Activated CD8-positive, alpha-beta memory T cell treated with anti-CD3 and anti-CD28 coated beads, Interleukin-2, amount 10 ng/mL, durations not matched to agents 7 days and 5 days (primary cell): ENCODE measurements at regions not wholly inside any gene's neighbourhood (a gene's known extent, or its start where the extent isn't known, plus 50 kb on each side); places are given as distances from the start of the nearest gene placed in this dataset.
"Not testable (repeated sequence)": the region's sequence is repeated elsewhere in the genome, so short reads cannot be mapped to it uniquely, and the experiment has no call there.

Experiments
- ATAC-seq: fragments of 150-1000 bp; cut with Tn5 transposase; one replicate; pipeline ENCODE4 v1.10.0; 2021; ENCODE audit warnings: moderate library complexity
- CTCF ChIA-PET: fragments of 350-600 bp; sonication (Branson Sonifier 250); formaldehyde crosslinking; loops from one replicate; lab custom pipeline; 2021; ENCODE audit warnings: antibody characterized with exemption; lab: Charles Lee
- DNase-seq: peaks from one replicate; pipeline ENCODE4 v3.0.0-alpha.2; 2020
- H3K27ac Mint-ChIP-seq: one replicate; pipeline ENCODE4 v1.8.0; 2021; ENCODE audit warnings: mild to moderate bottlenecking, mixed read lengths
- H3K27me3 Mint-ChIP-seq: one replicate; pipeline ENCODE4 v1.8.0; 2021; ENCODE audit warnings: mixed read lengths
- H3K36me3 Mint-ChIP-seq: one replicate; pipeline ENCODE4 v1.8.0; 2021; ENCODE audit warnings: mild to moderate bottlenecking, mixed read lengths
- H3K4me1 Mint-ChIP-seq: one replicate; pipeline ENCODE4 v1.8.0; 2021; ENCODE audit warnings: mixed read lengths
- H3K4me3 Mint-ChIP-seq: one replicate; pipeline ENCODE4 v1.8.0; 2021; ENCODE audit warnings: mild to moderate bottlenecking, moderate library complexity, mixed read lengths
- H3K9me3 Mint-ChIP-seq: one replicate; pipeline ENCODE4 v1.8.0; 2022; ENCODE audit warnings: low read depth, mixed read lengths

DNA sequence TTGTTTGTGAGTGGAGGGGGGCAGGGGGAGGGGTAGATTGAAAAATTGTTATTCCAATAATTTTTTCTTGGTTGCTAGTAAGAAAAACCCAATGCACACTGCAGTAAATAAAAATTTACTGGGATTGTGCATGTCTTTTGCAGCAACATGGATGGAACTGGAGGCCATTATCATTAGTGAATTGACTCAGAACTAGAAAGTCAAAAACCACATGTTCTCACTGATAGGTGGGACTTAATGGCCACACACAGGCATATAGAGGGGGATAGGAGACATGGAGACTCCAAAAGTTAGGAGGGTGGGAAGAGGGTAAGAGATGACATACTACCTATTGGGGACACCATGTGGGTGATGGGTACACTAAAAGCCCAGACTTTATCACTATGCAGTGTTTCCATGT is 67.2 kb downstream of the BUB3 start:
- Mint-ChIP-seq H3K4me1 (no peaks in the 10 kb centered on the region), H3K27ac (no peak overlapping the region), H3K9me3 (no peaks in the 10 kb centered on the region), H3K27me3 (no peaks in the 10 kb centered on the region), H3K36me3 (peaks cover 11% of the 10 kb centered on the region), H3K4me3 (no peak overlapping the region)
- DNase-seq: no peak
- CTCF ChIA-PET: no interaction called here
- no peak for ATAC-seq

DNA sequence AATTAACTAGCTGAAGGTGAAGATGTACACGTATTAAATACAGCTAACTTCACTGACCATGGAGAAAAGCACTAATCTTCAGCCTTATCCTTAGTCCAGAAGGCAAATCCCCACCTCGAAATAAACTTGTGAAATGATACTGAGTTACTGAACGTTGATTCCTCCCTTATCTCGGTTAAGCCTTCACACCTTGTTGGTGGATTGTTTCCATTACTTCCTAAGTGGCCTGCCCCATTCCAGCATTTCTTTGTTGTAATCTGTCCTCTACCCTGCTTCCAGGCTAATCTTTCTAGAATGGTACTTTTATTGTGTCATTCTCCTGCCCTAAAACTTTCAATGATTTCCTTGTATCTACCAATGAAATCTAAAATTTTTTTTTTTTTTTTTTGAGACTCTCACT is 68.6 kb downstream of the BUB3 start:
- no peak for DNase-seq
- no peaks in the 10 kb centered on the region for H3K27me3 Mint-ChIP-seq
- no peak overlapping the region for H3K27ac Mint-ChIP-seq
- H3K36me3 Mint-ChIP-seq: peaks cover 8% of the 10 kb centered on the region
- CTCF ChIA-PET: no interaction called here
- ATAC-seq: no peak
- no peak overlapping the region for H3K4me3 Mint-ChIP-seq
- H3K9me3 Mint-ChIP-seq: no peaks in the 10 kb centered on the region
- no peaks in the 10 kb centered on the region for H3K4me1 Mint-ChIP-seq

DNA sequence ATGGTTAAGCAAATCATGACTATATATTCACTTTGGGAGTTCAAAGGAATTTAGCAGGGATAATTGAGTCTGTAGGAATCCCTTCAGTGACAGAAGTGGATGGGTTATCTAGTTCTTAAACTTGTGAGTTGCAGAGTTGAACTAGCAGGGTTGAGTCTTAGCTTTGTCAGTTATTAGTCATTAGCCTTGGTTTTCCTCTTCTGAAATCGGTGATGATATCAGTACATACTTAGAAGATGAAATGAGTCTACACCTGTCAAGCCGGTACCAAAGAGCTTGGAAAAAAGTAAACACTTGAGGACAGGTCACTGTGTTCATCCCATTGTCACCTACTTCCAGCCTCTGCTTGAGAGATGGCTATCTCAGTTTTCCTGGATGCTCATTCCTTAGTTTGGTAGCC is 73.5 kb downstream of the BUB3 start:
- Mint-ChIP-seq H3K27ac (no peak overlapping the region), H3K9me3 (peaks cover 4% of the 10 kb centered on the region), H3K27me3 (no peaks in the 10 kb centered on the region), H3K4me1 (no peaks in the 10 kb centered on the region), H3K36me3 (peaks cover 19% of the 10 kb centered on the region), H3K4me3 (no peak overlapping the region)
- ATAC-seq (no peak), DNase-seq (no peak)
- CTCF ChIA-PET: no interaction called here

DNA sequence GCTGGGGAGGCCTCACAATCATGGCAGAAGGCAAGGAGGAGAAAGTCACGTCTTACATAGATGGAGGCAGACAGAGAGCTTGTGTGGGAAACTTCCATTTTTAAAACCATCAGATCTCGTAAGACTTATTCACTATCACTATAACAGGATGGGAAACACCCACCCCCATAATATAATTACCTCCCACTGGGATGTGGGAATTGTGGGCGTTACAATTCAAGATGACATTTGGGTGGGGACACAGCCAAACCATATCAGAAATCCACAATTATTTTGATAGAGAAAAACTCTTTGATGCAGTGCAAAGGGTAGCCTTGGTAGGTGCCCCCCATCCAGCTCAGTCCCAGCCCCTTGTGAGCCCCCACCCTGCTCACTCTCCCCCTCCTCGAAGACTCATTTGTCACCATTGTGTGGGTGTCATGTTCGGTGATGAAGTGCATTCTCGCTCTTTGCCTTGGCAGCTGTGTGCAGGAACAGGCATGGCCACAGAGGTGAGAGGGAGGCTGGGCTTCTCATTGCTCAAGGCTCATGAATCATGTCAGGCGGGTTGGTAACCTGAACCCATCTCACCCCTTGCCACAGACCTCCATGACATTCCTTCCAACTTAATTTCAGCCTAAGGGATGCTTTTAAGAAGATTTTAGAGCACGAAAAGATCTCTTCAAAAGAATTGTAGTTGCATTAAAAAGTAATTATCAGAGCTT is 75.9 kb downstream of the BUB3 start:
- CTCF ChIA-PET: no interaction called here
- Mint-ChIP-seq H3K36me3 (peaks cover 26% of the 10 kb centered on the region), H3K27ac (no peak overlapping the region), H3K27me3 (no peaks in the 10 kb centered on the region), H3K4me1 (no peaks in the 10 kb centered on the region), H3K4me3 (no peak overlapping the region), H3K9me3 (peaks cover 10% of the 10 kb centered on the region)
- no peak for ATAC-seq
- DNase-seq: no peak

DNA sequence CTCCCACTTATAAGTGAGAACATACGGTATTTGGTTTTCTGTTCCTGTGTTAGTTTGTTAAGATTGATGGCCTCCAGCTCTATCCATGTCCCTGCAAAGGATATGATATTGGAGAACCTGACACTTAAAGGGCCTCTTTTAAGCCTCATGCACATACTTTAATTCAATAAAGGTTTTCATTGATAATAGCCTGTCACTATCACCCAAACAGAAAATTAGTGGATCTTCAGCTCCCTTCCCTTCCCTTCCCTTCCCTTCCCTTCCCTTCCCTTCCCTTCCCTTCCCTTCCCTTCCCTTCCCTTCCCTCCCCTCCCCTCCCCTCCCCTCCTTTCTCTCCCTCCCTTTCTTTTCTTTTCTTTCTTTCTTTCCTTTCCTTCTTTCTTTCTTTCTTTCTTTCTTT is 78.7 kb downstream of the BUB3 start:
- ATAC-seq, CTCF ChIA-PET, H3K27me3 Mint-ChIP-seq, H3K27ac Mint-ChIP-seq, H3K4me1 Mint-ChIP-seq, DNase-seq, H3K4me3 Mint-ChIP-seq: not testable (repeated sequence)
- Mint-ChIP-seq H3K9me3 (peaks cover 14% of the 10 kb centered on the region), H3K36me3 (peaks cover 34% of the 10 kb centered on the region)

DNA sequence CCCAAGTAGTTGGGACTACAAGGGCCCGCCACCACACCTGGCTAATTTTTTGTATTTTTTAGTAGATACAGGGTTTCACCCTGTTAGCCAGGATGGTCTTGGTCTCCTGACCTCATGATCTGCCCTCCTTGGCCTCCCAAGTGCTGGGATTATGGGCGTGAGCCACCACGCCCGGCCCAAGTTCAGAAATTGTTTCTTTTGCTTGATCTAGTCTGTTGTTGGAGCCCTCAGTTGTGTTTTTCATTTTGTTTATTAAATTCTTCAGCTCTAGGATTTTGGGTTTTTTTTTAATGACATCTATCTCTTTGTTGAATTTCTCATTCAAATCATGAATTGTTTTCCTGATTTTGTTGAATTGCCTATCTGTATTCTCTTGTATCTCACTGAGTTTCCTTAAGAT is 80.8 kb downstream of the BUB3 start:
- H3K27ac Mint-ChIP-seq, CTCF ChIA-PET: not testable (repeated sequence)
- H3K36me3 Mint-ChIP-seq: peaks cover 30% of the 10 kb centered on the region

DNA sequence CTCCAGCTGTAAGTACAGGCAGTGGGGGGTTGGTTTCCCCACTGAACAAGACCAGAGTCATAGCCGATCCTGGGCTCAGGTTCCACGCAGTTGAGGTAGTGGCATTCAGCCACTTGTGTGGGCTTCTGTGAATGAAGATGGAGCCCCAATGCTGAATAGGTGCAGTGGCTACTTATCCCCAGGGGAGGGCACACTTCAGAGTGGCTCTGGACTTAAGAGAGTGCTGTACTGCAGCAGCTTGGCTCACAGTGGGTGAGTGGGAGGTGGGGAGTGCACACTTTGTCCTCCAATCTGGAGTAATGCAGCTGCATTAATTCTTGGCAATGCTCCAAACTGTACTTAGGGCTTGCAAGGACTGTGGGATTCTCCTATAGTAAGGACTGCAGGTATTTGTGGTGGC is 81.9 kb downstream of the BUB3 start:
- Mint-ChIP-seq H3K4me3 (no peak overlapping the region), H3K9me3 (peaks cover 11% of the 10 kb centered on the region), H3K4me1 (peaks cover 4% of the 10 kb centered on the region), H3K27ac (no peak overlapping the region), H3K36me3 (peaks cover 23% of the 10 kb centered on the region), H3K27me3 (no peaks in the 10 kb centered on the region)
- ATAC-seq: no peak
- CTCF ChIA-PET: no interaction called here
- no peak for DNase-seq

More for the DNA sequence above, 80.8 kb downstream of the BUB3 start:
- not testable (repeated sequence) for H3K4me3 Mint-ChIP-seq, DNase-seq, ATAC-seq, H3K4me1 Mint-ChIP-seq, H3K27me3 Mint-ChIP-seq
- peaks cover 14% of the 10 kb centered on the region for H3K9me3 Mint-ChIP-seq

GRCh38 chr10:123240250-123240649 is 86.0 kb downstream of the BUB3 start:
- H3K4me1 Mint-ChIP-seq: peaks cover 20% of the 10 kb centered on the region
- H3K27ac Mint-ChIP-seq: no peak overlapping the region
- H3K36me3 Mint-ChIP-seq: peaks cover 9% of the 10 kb centered on the region
- CTCF ChIA-PET: no interaction called here
- DNase-seq (no peak), ATAC-seq (no peak)
- H3K9me3 Mint-ChIP-seq: peaks cover 2% of the 10 kb centered on the region
- H3K4me3 Mint-ChIP-seq: no peak overlapping the region
- no peaks in the 10 kb centered on the region for H3K27me3 Mint-ChIP-seq

DNA sequence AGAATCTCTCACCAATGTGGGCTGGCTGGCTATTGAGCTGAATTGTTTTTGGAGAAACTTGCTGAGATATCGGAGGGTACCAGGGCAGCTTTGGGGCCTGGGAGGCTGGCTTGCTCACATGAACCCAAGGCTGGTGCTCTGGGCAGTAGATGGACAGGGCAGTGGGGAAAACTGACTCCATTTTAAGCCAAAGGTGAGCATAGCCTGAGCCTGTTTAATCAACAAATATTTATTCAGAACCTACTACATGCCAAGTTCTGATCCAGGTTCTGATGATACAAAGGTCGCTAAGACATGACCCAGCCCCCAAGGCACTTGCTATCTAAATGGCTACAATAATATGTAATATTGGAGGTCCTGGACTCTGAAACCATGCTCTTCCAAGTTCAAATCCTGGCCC is 86.6 kb downstream of the BUB3 start:
- DNase-seq (no peak), ATAC-seq (no peak)
- H3K9me3 Mint-ChIP-seq: no peaks in the 10 kb centered on the region
- CTCF ChIA-PET: interaction anchor here (0.9 to 1.1 kb wide), 2 partner anchors 91 to 101 kb away, joined by 3 read pairs; no protein-coding TSS in a partner anchor
- no peak overlapping the region for H3K27ac Mint-ChIP-seq
- no peak overlapping the region for H3K4me3 Mint-ChIP-seq
- no peaks in the 10 kb centered on the region for H3K27me3 Mint-ChIP-seq
- peaks cover 5% of the 10 kb centered on the region for H3K36me3 Mint-ChIP-seq
- H3K4me1 Mint-ChIP-seq: peaks cover 20% of the 10 kb centered on the region

- Mint-ChIP-seq H3K9me3 (no peaks in the 10 kb centered on the region), H3K27me3 (no peaks in the 10 kb centered on the region), H3K27ac (peak overlapping the region; percentile 85), H3K36me3 (peaks cover 5% of the 10 kb centered on the region), H3K4me3 (no peak overlapping the region), H3K4me1 (peaks cover 20% of the 10 kb centered on the region)
- ATAC-seq (peak; percentile 77), DNase-seq (peak; percentile 54)
- CTCF ChIA-PET: interaction anchor here (0.6 to 1.2 kb wide), 4 partner anchors 15 to 102 kb away, joined by 3 read pairs; partner anchors contain the start of gene BUB3
These were observed 87.4 kb downstream of the BUB3 start for GRCh38 chr10:123241391-123242141.

DNA sequence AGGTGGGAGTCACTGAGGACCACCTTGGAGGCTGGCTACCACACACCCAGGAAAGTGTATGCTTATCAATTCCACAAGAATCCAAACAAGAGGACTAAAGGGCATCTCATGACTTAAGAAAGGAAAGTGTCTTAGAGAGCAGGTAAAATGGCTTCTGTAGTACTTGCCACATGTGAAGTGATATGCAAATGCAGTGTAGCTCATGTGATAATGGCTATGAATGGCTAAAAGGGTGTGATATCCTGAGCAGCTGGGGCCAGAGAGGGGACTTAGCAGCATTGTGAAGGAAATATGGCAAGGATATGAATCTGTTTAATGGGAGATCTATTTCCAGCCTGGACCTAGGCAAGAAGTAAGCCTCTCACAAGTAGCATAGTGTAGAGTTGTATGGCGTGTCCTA is 90.5 kb downstream of the BUB3 start:
- H3K36me3 Mint-ChIP-seq: peaks cover 3% of the 10 kb centered on the region
- no peak overlapping the region for H3K4me3 Mint-ChIP-seq
- no peaks in the 10 kb centered on the region for H3K9me3 Mint-ChIP-seq
- no peaks in the 10 kb centered on the region for H3K27me3 Mint-ChIP-seq
- H3K4me1 Mint-ChIP-seq: peaks cover 20% of the 10 kb centered on the region
- no peak overlapping the region for H3K27ac Mint-ChIP-seq
- ATAC-seq (no peak), DNase-seq (no peak)
- CTCF ChIA-PET: no interaction called here

DNA sequence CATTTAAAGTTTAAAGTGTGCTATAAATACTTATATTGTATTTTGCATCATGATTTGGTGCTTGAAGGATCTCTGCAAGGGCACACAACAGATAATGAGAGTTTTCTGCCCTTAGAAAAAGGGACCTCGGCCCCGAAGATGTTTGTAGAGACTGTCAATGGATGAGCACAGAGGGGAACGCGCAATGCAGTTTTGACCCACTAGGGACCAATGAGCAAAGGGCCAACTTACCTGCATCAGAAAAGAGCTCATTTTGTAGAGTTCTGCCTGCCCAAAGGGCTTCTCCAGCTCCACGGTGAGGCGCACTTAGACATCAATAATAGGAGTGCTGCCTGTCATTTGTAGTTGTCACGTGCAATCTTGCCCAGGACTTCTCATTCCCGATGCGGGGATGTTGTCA is 91.1 kb downstream of the BUB3 start:
- Mint-ChIP-seq H3K27ac (no peak overlapping the region), H3K4me1 (peaks cover 20% of the 10 kb centered on the region), H3K9me3 (no peaks in the 10 kb centered on the region), H3K27me3 (no peaks in the 10 kb centered on the region), H3K36me3 (peaks cover 3% of the 10 kb centered on the region), H3K4me3 (no peak overlapping the region)
- ATAC-seq (no peak), DNase-seq (no peak)
- CTCF ChIA-PET: interaction anchor here (0.8 to 1.0 kb wide), 2 partner anchors 42 to 70 kb away, joined by 3 read pairs; no protein-coding TSS in a partner anchor

DNA sequence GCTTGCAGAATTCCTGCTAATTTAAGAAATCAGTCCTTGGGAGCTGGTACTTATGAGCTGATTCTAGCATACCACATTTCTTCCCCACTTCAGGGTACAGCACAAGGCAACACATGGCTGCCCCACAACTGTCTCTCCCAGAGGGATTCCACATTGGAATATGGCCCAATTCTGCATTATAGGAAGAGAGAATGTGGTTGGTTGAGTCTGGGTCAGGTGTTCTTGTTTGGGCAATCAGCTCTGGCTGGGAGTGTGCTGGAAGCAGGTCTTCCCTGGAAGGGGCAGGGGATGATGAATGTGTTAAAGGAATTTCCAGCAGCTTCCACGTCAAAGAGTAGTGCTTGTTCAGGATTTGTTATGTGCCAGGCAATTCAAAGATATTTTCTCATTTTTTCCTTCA is 95.7 kb downstream of the BUB3 start:
- no peak for ATAC-seq

DNA sequence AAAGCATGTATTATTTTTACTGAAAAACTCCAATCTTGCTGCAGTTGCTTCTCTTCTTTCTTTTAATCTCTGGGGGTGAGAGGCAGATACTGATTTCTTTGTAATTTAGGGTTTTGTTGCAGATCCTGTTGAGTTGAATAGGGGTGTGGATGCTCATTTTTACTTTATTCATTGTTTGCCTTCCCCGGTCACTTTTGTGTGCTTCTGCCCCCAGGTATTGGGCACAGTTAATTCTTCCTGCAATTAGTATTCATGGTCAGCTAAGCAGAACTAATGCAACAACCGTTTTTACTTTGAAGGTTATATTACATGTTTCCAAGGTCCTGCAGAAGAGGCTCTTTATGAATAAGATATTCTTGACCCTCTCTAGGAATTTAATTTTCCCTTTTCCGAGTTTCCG is 96.4 kb downstream of the BUB3 start:
- Mint-ChIP-seq H3K27ac (no peak overlapping the region), H3K27me3 (no peaks in the 10 kb centered on the region), H3K4me3 (no peak overlapping the region), H3K4me1 (no peaks in the 10 kb centered on the region), H3K36me3 (no peaks in the 10 kb centered on the region), H3K9me3 (no peaks in the 10 kb centered on the region)
- CTCF ChIA-PET: no interaction called here
- no peak for DNase-seq
- ATAC-seq: no peak

More for the DNA sequence above, 95.7 kb downstream of the BUB3 start:
- Mint-ChIP-seq H3K27me3 (no peaks in the 10 kb centered on the region), H3K36me3 (no peaks in the 10 kb centered on the region), H3K4me3 (no peak overlapping the region), H3K27ac (no peak overlapping the region), H3K4me1 (no peaks in the 10 kb centered on the region), H3K9me3 (no peaks in the 10 kb centered on the region)
- CTCF ChIA-PET: no interaction called here
- no peak for DNase-seq
